NCI-H2196 treated with DMSO at 0.1 percent for 48 hours (cell line): ENCODE measurements at regions not wholly inside any gene's neighbourhood (a gene's known extent, or its start where the extent isn't known, plus 50 kb on each side); places are given as distances from the start of the nearest gene placed in this dataset.
"Not testable (repeated sequence)": the region's sequence is repeated elsewhere in the genome, so short reads cannot be mapped to it uniquely, and the experiment has no call there.

Experiments used
- DNase-seq: peaks from one replicate; lab custom pipeline; 2025; ENCODE audit not compliant: unreplicated experiment; lab: John Stamatoyannopoulos, UW

- no peak for DNase-seq
These were observed 144.0 kb upstream of the ITGB1 start for GRCh38 chr10:33102071-33102470.

- DNase-seq: no peak
These were observed 143.4 kb upstream of the ITGB1 start for GRCh38 chr10:33101392-33101787.

- DNase-seq: no peak
These were observed 142.9 kb upstream of the ITGB1 start for GRCh38 chr10:33100781-33101391.

- DNase-seq: no peak
These were observed 141.7 kb upstream of the ITGB1 start for GRCh38 chr10:33099748-33100147.

GRCh38 chr10:33098951-33099663 is 141.1 kb upstream of the ITGB1 start:
- DNase-seq: no peak

GRCh38 chr10:33095867-33096815 is 138.1 kb upstream of the ITGB1 start:
- no peak for DNase-seq

GRCh38 chr10:33094263-33095051 is 136.4 kb upstream of the ITGB1 start:
- DNase-seq: no peak

- no peak for DNase-seq
These were observed 135.3 kb upstream of the ITGB1 start for GRCh38 chr10:33093362-33093761.

GRCh38 chr10:33092596-33092995 is 134.6 kb upstream of the ITGB1 start:
- no peak for DNase-seq

- DNase-seq: no peak
These were observed 133.2 kb upstream of the ITGB1 start for GRCh38 chr10:33091201-33091600.

- DNase-seq: no peak
These were observed 131.0 kb upstream of the ITGB1 start for GRCh38 chr10:33088990-33089389.

GRCh38 chr10:33087922-33088321 is 129.9 kb upstream of the ITGB1 start:
- no peak for DNase-seq

GRCh38 chr10:33087152-33087551 is 129.1 kb upstream of the ITGB1 start:
- no peak for DNase-seq

GRCh38 chr10:33086100-33086499 is 128.1 kb upstream of the ITGB1 start:
- DNase-seq: no peak

GRCh38 chr10:33085313-33085833 is 127.3 kb upstream of the ITGB1 start:
- DNase-seq: no peak

- no peak for DNase-seq
These were observed 126.4 kb upstream of the ITGB1 start for GRCh38 chr10:33084453-33084852.

GRCh38 chr10:33082373-33082895 is 124.4 kb upstream of the ITGB1 start:
- no peak for DNase-seq

- DNase-seq: not testable (repeated sequence)
These were observed 122.4 kb upstream of the ITGB1 start for GRCh38 chr10:33080467-33080866.

- no peak for DNase-seq
These were observed 116.4 kb upstream of the ITGB1 start for GRCh38 chr10:33074443-33074842.

GRCh38 chr10:33073641-33074415 is 115.8 kb upstream of the ITGB1 start:
- no peak for DNase-seq
